Endothelial cell of hepatic sinusoid (primary cell): ENCODE measurements at regions not wholly inside any gene's neighbourhood (a gene's known extent, or its start where the extent isn't known, plus 50 kb on each side); places are given as distances from the start of the nearest gene placed in this dataset.

Source experiments
- in situ Hi-C: cut with HindIII; loops from 2 replicates; pipeline ENCODE4 v1.10.0; 2017; ENCODE audit warnings: low sequenced_read_pairs

- in situ Hi-C loops = no loop called here
Measured at GRCh38 chr5:125298258-125298657, 551.8 kb upstream of the ZNF608 start.

- in situ Hi-C loops = no loop called here
Measured at GRCh38 chr5:125298746-125299379, 552.4 kb upstream of the ZNF608 start.

GRCh38 chr5:125301711-125302110 is 555.3 kb upstream of the ZNF608 start:
- in situ Hi-C loops = no loop called here

GRCh38 chr5:125302577-125302976 is 556.1 kb upstream of the ZNF608 start:
- in situ Hi-C loops = no loop called here

- in situ Hi-C loops = no loop called here
Measured at GRCh38 chr5:125306741-125307140, 560.3 kb upstream of the ZNF608 start.

- in situ Hi-C loops = no loop called here
Measured at GRCh38 chr5:125310749-125311148, 564.3 kb upstream of the ZNF608 start.

- in situ Hi-C loops = no loop called here
Measured at GRCh38 chr5:125311743-125312142, 565.3 kb upstream of the ZNF608 start.

GRCh38 chr5:125313555-125313954 is 567.1 kb upstream of the ZNF608 start:
- in situ Hi-C loops = no loop called here

- in situ Hi-C loops = no loop called here
Measured at GRCh38 chr5:125315306-125315705, 568.9 kb upstream of the ZNF608 start.

GRCh38 chr5:125316391-125316790 is 570.0 kb upstream of the ZNF608 start:
- in situ Hi-C loops = no loop called here

- in situ Hi-C loops = no loop called here
Measured at GRCh38 chr5:125316915-125317535, 570.6 kb upstream of the ZNF608 start.

GRCh38 chr5:125317536-125317995 is 571.1 kb upstream of the ZNF608 start:
- in situ Hi-C loops = no loop called here

GRCh38 chr5:125321654-125322053 is 575.2 kb upstream of the ZNF608 start:
- in situ Hi-C loops = no loop called here

- in situ Hi-C loops = no loop called here
Measured at GRCh38 chr5:125323613-125324012, 577.2 kb upstream of the ZNF608 start.

- in situ Hi-C loops = no loop called here
Measured at GRCh38 chr5:125325488-125326149, 579.2 kb upstream of the ZNF608 start.

- in situ Hi-C loops = no loop called here
Measured at GRCh38 chr5:125326150-125326510, 579.7 kb upstream of the ZNF608 start.

GRCh38 chr5:125327676-125328075 is 581.2 kb upstream of the ZNF608 start:
- in situ Hi-C loops = no loop called here

GRCh38 chr5:125331987-125332598 is 585.7 kb upstream of the ZNF608 start:
- in situ Hi-C loops = no loop called here

GRCh38 chr5:125333416-125333815 is 587.0 kb upstream of the ZNF608 start:
- in situ Hi-C loops = no loop called here

- in situ Hi-C loops = no loop called here
Measured at GRCh38 chr5:125336401-125336800, 590.0 kb upstream of the ZNF608 start.

- in situ Hi-C loops = no loop called here
Measured at GRCh38 chr5:125337294-125337693, 590.9 kb upstream of the ZNF608 start.
